Keratinocyte (primary cell): ENCODE measurements at regions not wholly inside any gene's neighbourhood (a gene's known extent, or its start where the extent isn't known, plus 50 kb on each side); places are given as distances from the start of the nearest gene placed in this dataset.

Experiments used
- DNase-seq: peaks from one replicate; pipeline ENCODE4 v3.0.0-alpha.2; 2011; ENCODE audit warnings: low read depth, missing footprints, low spot score
- FAIRE-seq: peaks from 2 replicates; lab custom pipeline; 2011; peaks lifted over from hg19 to GRCh38; lab: Jason Lieb, UNC
- H2AFZ ChIP-seq: 2 replicates; pipeline ENCODE4 v1.6.0; 2012; ENCODE audit warnings: low read length, control low read depth, inconsistent platforms; ENCODE audit not compliant: control insufficient read depth
- H3K27ac ChIP-seq: 2 replicates; pipeline ENCODE4 v1.5.1; 2011; ENCODE audit warnings: low read length; ENCODE audit not compliant: control insufficient read depth, insufficient read depth
- H3K27me3 ChIP-seq: 3 replicates; pipeline ENCODE4 v1.6.0; 2011; ENCODE audit warnings: low read length; ENCODE audit not compliant: control insufficient read depth, insufficient read depth; ENCODE audit errors: extremely low read depth
- H3K36me3 ChIP-seq, 2 experiments: 2 replicates in 1 of 2; 3 replicates in 1 of 2; pipeline ENCODE4 v1.5.1; 2011; ENCODE audit warnings: low read length in 2 of 2, mild to moderate bottlenecking in 1 of 2; ENCODE audit not compliant: control insufficient read depth in 2 of 2, insufficient read depth in 2 of 2; ENCODE audit errors: extremely low read depth in 1 of 2
- H3K4me1 ChIP-seq: 3 replicates; pipeline ENCODE4 v1.5.1; 2011; ENCODE audit warnings: low read length; ENCODE audit not compliant: control insufficient read depth, insufficient read depth; ENCODE audit errors: extremely low read depth
- H3K4me2 ChIP-seq: 3 replicates; pipeline ENCODE4 v1.6.0; 2011; ENCODE audit warnings: low read depth, low read length; ENCODE audit not compliant: control insufficient read depth, insufficient read depth; ENCODE audit errors: extremely low read depth
- H3K4me3 ChIP-seq, 3 experiments: fragments of 200-600 bp in 1 of 3; sonication (generic) in 1 of 3; 2 replicates in 2 of 3; 3 replicates in 1 of 3; pipeline ENCODE4 v1.5.1; 2011 to 2016; ENCODE audit warnings: low read length in 3 of 3, mild to moderate bottlenecking in 3 of 3, control low read depth in 2 of 3, inconsistent platforms in 1 of 3, low read depth in 1 of 3, mixed read lengths in 1 of 3, mixed run types in 1 of 3, moderate library complexity in 1 of 3; ENCODE audit not compliant: control insufficient read depth in 2 of 3, insufficient read depth in 2 of 3; ENCODE audit errors: extremely low read depth in 1 of 3
- H3K79me2 ChIP-seq: 2 replicates; pipeline ENCODE4 v1.6.0; 2012; ENCODE audit warnings: low read length; ENCODE audit not compliant: control insufficient read depth, insufficient read depth
- H3K9ac ChIP-seq: 3 replicates; pipeline ENCODE4 v1.6.0; 2011; ENCODE audit warnings: low read length; ENCODE audit not compliant: control insufficient read depth, insufficient read depth; ENCODE audit errors: extremely low read depth
- H3K9me1 ChIP-seq: 3 replicates; pipeline ENCODE4 v1.6.0; 2011; ENCODE audit warnings: low read length; ENCODE audit not compliant: control insufficient read depth, insufficient read depth; ENCODE audit errors: extremely low read depth
- H3K9me3 ChIP-seq: 2 replicates; pipeline ENCODE4 v1.5.1; 2012; ENCODE audit warnings: low read depth, low read length; ENCODE audit not compliant: control insufficient read depth
- H4K20me1 ChIP-seq: 3 replicates; pipeline ENCODE4 v1.6.0; 2011; ENCODE audit warnings: low read length; ENCODE audit not compliant: control insufficient read depth, insufficient read depth; ENCODE audit errors: extremely low read depth
- EZH2 ChIP-seq: IDR thresholded peaks from one replicate; pipeline ENCODE4 v1.6.1; 2012; ENCODE audit warnings: inconsistent platforms, mild to moderate bottlenecking, low read length, moderate library complexity
- dilution Hi-C: fragments of 300-500 bp; cut with MboI; formaldehyde crosslinking; loops from one replicate; pipeline ENCODE4 v1.7.0; 2020; ENCODE audit warnings: low sequenced_read_pairs; ENCODE audit not compliant: extremely low pct_ligation_motif_present
- TF ChIP-seq, protein P1 (sequence below), 3 experiments: IDR thresholded peaks in 1 of 3; conservative IDR thresholded peaks in 1 of 3; optimal IDR thresholded peaks in 1 of 3; 2 replicates in 2 of 3; 3 replicates in 1 of 3; pipeline versions ENCODE3 to v1.5.1; 2011; ENCODE audit warnings: low read length in 3 of 3, mild to moderate bottlenecking in 3 of 3, moderate library complexity in 2 of 3, control low read depth in 1 of 3, inconsistent platforms in 1 of 3; ENCODE audit not compliant: insufficient read depth in 2 of 3; ENCODE audit errors: extremely low read depth in 1 of 3

DNA sequence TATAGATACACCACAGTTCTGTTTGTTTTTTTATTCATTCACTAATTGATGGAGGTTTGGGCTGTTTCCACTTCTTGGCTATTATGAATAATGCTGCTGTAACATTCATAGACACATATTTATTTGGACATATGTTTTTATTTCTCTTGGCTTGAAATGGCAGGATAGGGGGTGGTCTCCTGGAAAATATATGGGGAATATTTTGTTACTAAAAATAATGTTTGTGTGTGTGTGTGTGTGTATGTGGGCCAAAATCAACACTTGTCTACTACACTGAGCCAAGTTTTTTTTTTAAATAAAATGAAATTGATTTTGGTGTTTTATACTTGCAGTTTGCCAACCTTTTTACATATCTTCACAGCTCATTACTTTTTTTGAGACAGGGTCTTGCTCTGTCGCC lies 264.4 kb upstream of the SULF2 start:
- Histone ChIP-seq H3K9me1 (no peaks in the 10 kb centered on the region), H3K9ac (no peak overlapping the region), H2AFZ (no peak overlapping the region), H4K20me1 (no peaks in the 10 kb centered on the region), H3K36me3 (no peaks in the 10 kb centered on the region), H3K4me1 (peaks cover 10% of the 10 kb centered on the region), H3K4me2 (no peak overlapping the region), H3K79me2 (no peaks in the 10 kb centered on the region), H3K4me3 (no peak overlapping the region), H3K27ac (no peak overlapping the region), H3K9me3 (no peaks in the 10 kb centered on the region), H3K27me3 (peaks cover 5% of the 10 kb centered on the region)
- no peak for FAIRE-seq
- TF ChIP-seq, protein P1, sequence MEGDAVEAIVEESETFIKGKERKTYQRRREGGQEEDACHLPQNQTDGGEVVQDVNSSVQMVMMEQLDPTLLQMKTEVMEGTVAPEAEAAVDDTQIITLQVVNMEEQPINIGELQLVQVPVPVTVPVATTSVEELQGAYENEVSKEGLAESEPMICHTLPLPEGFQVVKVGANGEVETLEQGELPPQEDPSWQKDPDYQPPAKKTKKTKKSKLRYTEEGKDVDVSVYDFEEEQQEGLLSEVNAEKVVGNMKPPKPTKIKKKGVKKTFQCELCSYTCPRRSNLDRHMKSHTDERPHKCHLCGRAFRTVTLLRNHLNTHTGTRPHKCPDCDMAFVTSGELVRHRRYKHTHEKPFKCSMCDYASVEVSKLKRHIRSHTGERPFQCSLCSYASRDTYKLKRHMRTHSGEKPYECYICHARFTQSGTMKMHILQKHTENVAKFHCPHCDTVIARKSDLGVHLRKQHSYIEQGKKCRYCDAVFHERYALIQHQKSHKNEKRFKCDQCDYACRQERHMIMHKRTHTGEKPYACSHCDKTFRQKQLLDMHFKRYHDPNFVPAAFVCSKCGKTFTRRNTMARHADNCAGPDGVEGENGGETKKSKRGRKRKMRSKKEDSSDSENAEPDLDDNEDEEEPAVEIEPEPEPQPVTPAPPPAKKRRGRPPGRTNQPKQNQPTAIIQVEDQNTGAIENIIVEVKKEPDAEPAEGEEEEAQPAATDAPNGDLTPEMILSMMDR (optimal IDR thresholded peaks at IDR 0.05 in 1 of 3, IDR thresholded peaks at IDR 0.05 in 1 of 3, conservative IDR thresholded peaks at IDR 0.05 in 1 of 3; ENCODE audit: extremely low read depth in 1 of 3, insufficient read depth in 2 of 3, low read length in 3 of 3) = no peak
- no peak for TF ChIP-seq EZH2
- dilution Hi-C loops = no loop called here
- no peak for DNase-seq

DNA sequence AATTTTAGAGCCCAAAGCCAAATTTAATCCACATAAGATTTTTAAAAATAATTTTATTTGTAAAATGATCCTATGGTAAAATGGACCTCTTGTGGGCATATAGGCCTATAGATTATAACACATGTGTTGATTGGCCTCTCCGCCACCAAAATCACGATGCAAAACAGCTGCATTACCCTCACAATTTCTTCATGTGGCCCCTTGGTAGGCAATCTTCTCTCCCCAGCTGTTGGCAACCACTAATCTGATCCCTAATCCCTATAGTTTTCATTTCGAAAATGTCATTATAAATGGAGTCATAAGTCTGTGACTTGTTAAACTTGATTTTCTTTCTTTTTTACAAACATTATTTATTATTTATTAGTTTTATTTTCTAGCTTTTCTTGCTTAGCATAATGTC lies 263.9 kb upstream of the SULF2 start:
- no peaks in the 10 kb centered on the region for H3K36me3 ChIP-seq
- no peaks in the 10 kb centered on the region for H3K9me1 ChIP-seq
- H3K27me3 ChIP-seq = peaks cover 5% of the 10 kb centered on the region
- no peak for TF ChIP-seq EZH2
- no peak overlapping the region for H3K4me3 ChIP-seq
- H3K79me2 ChIP-seq = no peaks in the 10 kb centered on the region
- no peak overlapping the region for H2AFZ ChIP-seq
- H3K4me2 ChIP-seq = no peak overlapping the region
- no peak overlapping the region for H3K27ac ChIP-seq
- FAIRE-seq = no peak
- no peak overlapping the region for H3K9ac ChIP-seq
- DNase-seq = no peak
- no peaks in the 10 kb centered on the region for H3K9me3 ChIP-seq
- peaks cover 10% of the 10 kb centered on the region for H3K4me1 ChIP-seq
- dilution Hi-C loops = no loop called here
- H4K20me1 ChIP-seq = no peaks in the 10 kb centered on the region

DNA sequence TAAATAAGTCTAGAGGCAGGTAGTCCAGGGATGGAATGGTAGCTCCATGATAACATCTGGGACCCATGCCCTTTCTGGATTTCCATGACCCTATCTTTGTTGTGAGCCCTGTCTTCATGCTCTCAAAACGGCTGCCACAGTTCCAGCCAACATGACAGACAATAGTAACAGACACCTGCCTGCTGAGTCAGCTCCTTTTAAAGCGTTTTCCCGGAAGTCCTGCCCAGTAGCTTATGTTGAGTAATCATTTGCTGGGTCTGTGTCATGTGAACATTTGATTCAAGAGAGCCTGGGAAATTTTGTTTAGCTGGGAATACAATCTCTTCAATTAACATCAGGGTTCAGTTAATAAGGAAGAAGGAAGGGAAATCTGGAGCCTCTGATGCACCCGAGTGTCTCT lies 262.2 kb upstream of the SULF2 start:
- Histone ChIP-seq H3K4me3 (no peak overlapping the region), H3K27ac (no peak overlapping the region), H3K9ac (no peak overlapping the region), H3K9me3 (no peaks in the 10 kb centered on the region), H3K36me3 (no peaks in the 10 kb centered on the region), H3K4me1 (peaks cover 6% of the 10 kb centered on the region), H3K27me3 (no peaks in the 10 kb centered on the region), H3K79me2 (no peaks in the 10 kb centered on the region), H2AFZ (no peak overlapping the region), H3K4me2 (no peak overlapping the region), H3K9me1 (no peaks in the 10 kb centered on the region), H4K20me1 (no peaks in the 10 kb centered on the region)
- TF ChIP-seq, protein P1 (optimal IDR thresholded peaks at IDR 0.05 in 1 of 3, IDR thresholded peaks at IDR 0.05 in 1 of 3, conservative IDR thresholded peaks at IDR 0.05 in 1 of 3; ENCODE audit: extremely low read depth in 1 of 3, insufficient read depth in 2 of 3, low read length in 3 of 3) = no peak
- no peak for TF ChIP-seq EZH2
- FAIRE-seq (no peak), DNase-seq (no peak)
- dilution Hi-C loops = no loop called here
